Stimulated activated naive CD4-positive, alpha-beta T cell treated with Interleukin-2 at 50 U/mL for 16 hours (primary cell): ENCODE measurements at regions not wholly inside any gene's neighbourhood (a gene's known extent, or its start where the extent isn't known, plus 50 kb on each side); places are given as distances from the start of the nearest gene placed in this dataset.
"Not testable (repeated sequence)": the region's sequence is repeated elsewhere in the genome, so short reads cannot be mapped to it uniquely, and the experiment has no call there.

ENCODE experiments used
- DNase-seq: peaks from one replicate; lab custom pipeline; 2025; lab: John Stamatoyannopoulos, UW

DNA sequence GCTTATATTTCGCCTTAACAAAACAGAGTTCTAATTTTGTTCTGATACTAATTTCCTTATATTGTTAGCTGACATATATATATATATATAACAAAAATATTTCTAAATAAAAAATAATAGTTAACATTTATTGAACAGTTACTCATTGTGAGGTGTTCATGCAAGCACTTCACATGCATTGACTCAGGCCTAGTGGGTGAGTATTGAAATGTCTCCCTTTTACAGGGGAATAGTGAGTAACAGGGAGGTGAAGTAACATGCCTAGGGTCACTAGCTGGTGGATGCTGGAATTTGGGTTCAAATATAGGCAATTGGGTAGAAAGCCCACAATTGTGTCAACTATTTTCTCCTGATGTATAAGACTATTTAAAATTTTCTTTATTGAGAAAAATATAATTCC, 102.6 kb upstream of the ZPLD1 start:
- DNase-seq, result no peak

DNA sequence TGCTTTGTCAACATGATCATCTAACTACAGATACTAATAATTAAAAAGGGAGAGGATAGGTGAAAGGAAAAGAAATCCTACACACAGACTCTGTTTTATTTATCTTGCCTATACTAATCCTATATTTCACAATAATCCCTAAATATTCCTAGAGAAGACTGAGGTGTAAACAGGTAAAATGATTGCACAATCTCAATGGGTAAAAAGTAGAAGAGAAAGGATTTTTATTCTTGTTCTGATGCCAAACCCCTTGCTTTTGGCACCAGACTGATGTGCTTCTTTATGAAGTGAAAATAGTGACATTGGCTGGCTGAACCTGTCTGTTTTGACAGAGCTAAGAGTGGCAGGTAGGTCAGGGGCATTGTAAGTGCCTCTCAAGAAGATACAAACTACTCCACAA, 101.9 kb upstream of the ZPLD1 start:
- no peak for DNase-seq

DNA sequence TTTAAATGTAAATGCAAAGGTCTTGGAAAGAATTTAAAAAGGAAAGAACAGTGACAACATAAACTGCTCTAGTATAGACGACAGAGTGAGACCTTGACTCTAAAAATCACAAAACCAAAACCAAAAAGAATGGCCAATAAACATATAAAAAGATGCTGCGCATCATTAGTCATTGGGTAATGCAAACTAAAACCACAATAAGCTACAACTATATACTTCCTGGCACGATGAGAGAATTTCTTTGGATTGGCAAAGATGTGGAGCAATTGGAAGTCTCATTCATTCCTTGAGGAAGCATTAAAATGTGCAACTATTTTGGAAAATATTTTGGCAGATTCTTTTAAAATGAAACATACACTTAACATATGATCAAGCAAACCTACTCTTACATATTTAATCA, 98.7 kb upstream of the ZPLD1 start:
- no peak for DNase-seq

DNA sequence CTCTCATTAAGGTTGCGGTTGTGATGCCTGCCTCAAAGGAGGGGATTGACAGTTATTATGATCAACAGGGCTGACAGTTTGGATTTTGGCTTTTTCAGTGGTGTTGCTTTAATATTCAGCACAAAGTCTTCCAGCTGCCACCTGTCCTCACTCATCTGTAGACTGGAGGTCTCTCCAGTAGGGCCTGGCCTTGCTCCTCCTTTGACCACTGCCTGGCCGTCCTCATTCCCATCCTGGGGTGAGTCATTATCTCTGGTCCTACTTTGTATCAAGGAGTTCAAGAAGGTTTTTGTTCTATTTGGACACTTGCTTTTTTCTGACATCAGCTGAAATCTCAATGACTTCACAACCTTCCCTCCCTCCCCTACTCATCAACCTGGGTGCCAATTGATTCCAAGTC, 95.1 kb upstream of the ZPLD1 start:
- no peak for DNase-seq

DNA sequence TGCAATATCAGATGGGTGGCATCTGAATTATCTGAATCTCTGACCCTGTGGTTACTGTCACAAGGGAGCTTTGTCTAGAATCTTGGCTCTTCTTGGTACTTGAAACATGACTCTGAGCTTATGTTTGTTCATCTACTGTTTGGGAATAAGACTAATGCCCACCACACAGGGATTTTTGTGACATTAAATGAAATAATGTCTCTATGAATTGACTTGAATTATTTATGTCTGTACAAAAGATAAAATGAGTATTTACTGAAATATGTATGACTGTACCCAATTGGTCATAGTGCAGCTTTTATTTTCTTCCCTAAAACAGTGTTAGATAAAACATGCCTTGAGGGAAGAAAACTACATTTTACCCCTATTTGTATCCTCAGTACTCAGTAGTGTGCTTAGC, 87.9 kb upstream of the ZPLD1 start:
- DNase-seq, result no peak

DNA sequence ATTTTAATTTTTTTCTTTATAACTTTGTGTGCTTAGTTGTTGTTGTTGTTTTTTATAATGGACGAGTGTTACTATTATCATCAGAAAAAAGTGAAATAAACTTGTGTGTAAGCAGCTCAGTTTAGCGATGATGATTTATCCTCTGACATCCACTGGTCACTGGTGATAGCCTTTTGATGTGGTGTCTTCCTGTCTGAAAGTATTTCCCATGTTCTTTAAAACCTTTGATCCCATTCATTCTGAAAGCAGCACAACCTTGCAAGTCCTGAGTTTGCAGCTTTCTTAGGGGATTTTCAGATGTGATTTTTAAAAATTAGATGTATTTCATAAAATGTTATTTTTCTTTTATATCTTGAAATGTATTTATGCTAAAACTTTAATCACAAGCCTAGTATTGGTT, 85.9 kb upstream of the ZPLD1 start:
- no peak for DNase-seq

DNA sequence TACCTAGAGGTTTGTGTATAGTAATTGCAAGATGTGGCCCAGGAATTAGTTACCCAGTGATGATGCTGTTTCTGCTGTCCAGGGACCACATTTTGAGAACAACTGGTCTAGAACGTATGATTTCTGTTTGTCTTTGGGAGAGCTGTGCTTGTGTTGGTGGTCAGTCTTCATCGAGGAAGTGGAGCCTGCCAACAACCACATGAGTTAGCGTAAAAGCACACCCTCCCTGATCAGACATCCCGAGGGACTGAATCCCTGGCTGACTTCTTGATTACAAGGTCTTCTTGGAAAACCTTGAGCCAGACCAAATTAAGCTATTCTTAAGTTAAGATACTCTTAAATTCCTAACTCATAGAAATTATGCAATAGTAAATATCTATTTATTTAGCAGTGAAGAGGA, 81.7 kb upstream of the ZPLD1 start:
- no peak for DNase-seq

DNA sequence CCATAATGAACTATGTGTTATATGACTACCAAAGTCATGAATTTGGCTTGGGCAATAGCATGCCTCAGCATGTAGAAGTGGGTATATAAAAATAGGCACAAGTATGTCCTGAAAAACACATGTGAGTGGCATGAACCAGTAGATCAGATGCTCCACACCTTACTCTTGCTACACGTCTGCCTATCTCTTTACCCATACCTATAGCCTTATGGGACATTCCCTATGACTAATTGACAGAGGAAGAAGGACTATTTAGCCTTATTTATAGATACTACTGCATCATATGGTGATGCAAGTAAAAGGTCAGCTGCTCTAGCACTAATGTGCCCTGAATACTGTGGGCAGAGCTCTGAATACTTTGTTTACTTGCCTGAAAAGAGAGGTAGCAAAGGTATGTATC, 81.0 kb upstream of the ZPLD1 start:
- DNase-seq, result no peak

DNA sequence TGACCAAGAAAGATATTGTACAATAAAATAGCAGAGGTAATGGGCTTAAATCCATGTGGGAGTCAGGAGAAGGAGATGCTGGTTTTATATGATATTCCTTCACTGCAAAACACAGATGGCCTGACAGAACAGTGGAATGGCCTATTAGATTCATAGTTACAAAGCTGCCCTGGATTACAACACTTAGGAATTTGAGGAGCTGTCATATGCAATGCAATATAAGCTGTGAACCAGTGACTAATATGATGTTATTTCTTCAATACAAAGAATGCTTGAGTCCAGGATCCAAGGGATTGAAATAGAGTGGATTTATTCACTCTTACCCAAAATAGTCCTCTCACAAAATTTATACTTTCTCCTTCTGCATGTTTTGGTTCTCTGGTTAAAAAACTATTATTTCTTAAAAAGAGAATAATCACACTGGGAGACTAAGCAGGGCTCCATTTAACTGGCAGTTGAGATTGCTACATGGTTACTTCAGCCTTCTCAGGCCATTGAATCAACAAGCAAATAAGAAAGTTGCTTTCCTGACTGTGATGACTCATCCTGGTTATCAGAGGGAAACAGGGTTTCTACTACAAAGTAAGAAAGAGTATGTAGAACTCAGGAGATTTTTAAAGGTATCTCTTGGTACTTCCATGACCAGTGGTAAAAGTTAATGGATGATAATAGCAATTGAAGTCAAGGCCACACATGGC, 79.8 kb upstream of the ZPLD1 start:
- no peak for DNase-seq

DNA sequence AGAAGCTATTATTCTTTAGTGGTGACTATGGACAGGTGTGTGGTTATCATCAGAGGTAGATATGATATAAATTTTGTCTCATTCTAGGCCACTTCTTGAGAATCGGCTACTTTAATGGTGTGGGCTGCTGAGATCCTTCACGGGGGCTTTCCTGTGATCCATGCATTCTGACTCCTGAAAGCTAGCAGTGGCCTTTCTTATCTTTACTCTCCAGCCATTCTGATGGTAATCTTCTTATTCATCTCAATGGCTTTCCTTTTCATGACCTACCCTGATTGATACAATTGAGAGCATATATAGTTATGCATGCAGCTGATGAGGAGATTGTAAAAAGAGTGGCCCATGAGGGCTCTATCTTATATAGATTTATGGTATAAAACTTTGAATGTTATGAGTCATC, 78.3 kb upstream of the ZPLD1 start:
- DNase-seq, result no peak

DNA sequence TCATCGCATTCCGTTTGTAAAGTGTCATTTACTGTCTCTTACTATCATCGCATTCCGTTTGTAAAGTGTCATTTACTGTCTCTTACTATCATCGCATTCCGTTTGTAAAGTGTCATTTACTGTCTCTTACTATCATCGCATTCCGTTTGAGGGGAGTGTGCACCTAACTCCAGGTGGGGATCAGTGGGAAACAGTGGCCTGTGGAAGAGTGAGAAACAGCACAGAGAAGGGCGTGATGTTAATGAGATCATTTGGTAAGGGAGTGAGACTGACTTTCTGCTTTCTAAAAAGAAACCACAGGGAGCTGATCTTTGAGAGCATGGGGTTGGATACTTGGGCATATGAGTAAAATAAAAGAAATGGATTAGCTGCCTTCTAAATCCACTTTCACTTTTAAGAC, 77.5 kb upstream of the ZPLD1 start:
- not testable (repeated sequence) for DNase-seq

DNA sequence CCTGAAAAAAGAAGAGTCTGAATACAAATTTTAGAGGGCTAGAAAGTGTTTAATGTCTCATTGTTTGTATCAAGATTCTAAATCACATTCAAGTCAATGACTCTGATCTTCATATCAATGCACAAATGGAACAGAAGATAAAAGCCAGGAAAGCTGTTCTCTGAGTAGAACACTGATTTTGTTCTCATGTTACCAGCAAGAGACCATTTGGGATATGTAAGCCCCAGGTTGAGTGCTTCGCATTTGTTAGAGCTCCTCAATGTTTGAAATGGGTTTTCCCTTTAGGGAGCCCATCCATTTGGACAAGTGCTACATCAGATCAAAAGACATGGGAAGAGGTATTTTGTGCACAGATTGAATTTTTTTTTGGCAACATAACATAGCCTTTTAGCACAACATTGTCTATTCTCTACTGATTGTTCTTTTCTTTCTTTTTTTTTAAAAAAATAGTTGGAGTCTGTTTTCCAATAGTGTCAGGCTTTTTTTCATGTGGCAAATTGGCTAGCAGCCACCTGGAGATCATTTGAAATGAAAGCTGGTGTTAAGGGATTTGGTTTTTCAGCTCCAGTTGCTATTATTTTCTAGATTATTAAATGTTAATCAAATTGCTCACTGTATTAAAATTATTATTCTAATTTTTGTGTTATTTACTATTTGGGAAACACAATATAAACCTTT, 74.5 kb upstream of the ZPLD1 start:
- no peak for DNase-seq

DNA sequence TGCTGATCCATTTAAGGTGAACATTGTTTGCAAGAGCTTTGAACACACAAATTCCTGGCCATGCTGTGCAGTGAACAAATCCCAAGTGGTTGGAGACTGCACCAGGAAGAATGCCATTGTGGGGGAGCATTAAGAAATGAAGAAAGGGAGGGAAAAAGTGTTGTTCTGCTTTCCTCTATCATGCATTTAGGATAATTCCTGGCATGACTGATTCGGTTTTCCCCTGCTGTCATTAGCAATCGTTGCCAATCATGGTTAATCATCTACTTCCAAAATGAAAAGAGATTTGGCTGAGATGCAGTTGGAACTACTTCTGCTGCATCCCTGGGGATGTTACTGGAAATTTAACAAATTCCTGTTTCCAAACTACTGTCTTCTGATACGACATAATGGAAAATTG, 73.7 kb upstream of the ZPLD1 start:
- DNase-seq, result no peak

DNA sequence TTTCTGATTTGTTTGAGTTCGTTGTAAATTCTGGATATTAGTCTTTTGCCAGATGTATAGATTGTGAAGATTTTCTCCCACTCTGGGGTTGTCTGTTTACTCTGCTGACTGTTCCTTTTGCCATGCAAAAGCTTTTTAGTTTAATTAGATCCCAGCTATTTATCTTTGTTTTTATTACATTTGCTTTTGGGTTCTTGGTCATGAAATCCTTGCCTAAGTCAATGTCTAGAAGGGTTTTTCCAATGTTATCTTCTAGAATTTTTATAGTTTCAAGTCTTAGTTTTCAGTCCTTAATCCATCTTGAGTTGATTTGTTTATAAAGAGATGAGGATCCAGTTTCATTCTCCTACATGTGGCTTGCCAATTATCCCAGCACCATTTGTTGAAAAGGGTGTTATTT, 68.7 kb upstream of the ZPLD1 start:
- DNase-seq, result not testable (repeated sequence)

DNA sequence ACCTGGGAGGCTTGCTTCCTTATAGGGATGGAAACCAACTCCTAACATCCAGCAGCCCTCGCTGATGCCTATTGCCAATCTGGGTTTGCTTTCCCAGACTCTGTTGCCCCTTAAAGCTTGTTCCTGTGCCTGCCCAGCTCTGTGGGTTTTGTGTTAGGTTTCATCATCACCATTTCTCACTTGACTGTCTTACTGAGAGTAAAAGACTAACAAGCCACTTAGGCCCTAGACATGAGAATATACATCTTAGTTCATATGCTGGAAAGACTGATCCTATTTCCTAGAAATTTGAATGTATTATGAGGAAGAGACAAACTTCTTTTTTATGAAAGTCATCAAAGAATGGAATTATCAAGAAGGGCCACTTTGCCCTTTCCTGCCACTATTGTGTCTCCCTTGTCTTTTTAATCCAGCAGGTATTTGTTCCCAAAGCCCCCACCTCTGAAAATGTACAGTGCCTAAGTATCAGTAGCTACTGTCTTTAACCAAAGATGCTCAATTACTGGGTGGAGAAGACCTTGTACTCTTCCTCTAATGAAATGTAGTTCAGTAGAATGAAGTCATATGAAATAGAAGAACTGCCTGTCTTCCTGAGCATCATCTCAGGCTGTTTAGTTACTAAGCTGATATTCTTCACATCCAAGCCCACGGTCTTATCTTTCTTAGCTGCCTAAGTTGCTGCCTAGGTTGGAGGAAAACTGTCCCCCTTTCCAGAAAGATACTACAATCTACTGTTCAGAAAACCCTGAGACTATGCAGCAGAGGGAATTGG, 59.8 kb upstream of the ZPLD1 start:
- no peak for DNase-seq

DNA sequence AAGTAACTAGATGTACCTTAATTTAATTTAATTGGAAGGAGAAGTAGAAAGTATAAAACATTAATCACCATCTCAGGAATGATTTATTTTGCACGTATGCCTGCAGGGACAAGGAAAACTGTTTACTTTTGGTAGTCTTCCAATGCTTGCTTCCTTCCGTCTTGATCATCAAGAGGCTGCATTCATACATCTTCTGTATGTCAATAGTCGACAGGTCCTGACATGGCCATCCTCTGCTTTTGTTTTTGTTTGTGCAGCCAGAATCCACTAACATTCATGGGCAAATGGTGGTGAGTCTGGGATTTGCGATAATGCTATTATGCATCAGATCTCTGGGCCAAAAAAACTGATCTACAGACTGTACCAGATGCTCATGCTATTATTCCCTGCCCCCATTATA, 56.6 kb upstream of the ZPLD1 start:
- DNase-seq, result no peak

DNA sequence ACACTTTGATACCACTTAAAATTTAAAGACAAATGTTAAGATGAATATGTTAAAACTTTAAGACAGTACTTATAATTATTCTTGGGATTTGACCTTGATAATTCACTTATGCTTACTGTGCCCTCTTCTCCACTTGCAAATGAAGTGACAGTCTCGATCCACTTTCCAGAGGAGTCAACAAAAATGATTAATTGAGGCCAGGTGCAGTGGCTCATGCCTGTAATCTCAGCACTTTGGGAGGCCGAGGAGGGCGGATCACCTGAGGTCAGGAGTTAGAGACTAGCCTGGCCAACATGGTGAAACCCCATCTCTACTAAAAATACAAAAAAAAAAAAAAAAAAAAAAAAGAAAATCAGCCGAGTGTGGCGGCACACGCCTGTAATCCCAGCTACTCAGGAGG, 52.6 kb upstream of the ZPLD1 start:
- not testable (repeated sequence) for DNase-seq
